ENCODE measurements at regions not wholly inside any gene's neighbourhood (a gene's known extent, or its start where the extent isn't known, plus 50 kb on each side); places are given as distances from the start of the nearest gene placed in this dataset.
"Not testable (repeated sequence)": the region's sequence is repeated elsewhere in the genome, so short reads cannot be mapped to it uniquely, and the experiment has no call there.

- H3K4me3 ChIP-seq; H3K36me3 ChIP-seq; H3K27ac ChIP-seq; H3K27me3 ChIP-seq; H3K4me1 ChIP-seq; DNase-seq (ENCODE audit: low spot score in 2 of 2); intact Hi-C loops (cut with DNase I): not testable (repeated sequence)
- H3K9me3 ChIP-seq: peaks cover 0 to 26% of the 10 kb centered on the region in 2 donors
Observed at GRCh38 chr21:10348150-10348549, 173.2 kb upstream of the TPTE start.

GRCh38 chr21:10354851-10355578 lies 166.4 kb upstream of the TPTE start:
- intact Hi-C loops (cut with DNase I); H3K27me3 ChIP-seq; DNase-seq (ENCODE audit: low spot score in 2 of 2); H3K4me1 ChIP-seq; H3K27ac ChIP-seq; H3K4me3 ChIP-seq; H3K36me3 ChIP-seq: not testable (repeated sequence)
- H3K9me3 ChIP-seq: peaks cover 5 to 40% of the 10 kb centered on the region in 2 donors

GRCh38 chr21:10359120-10359519 lies 162.3 kb upstream of the TPTE start:
- H3K27me3 ChIP-seq; DNase-seq (ENCODE audit: low spot score in 2 of 2); intact Hi-C loops (cut with DNase I): not testable (repeated sequence)

GRCh38 chr21:10359911-10360310 lies 161.5 kb upstream of the TPTE start:
- H3K9me3 ChIP-seq: peaks cover 0 to 21% of the 10 kb centered on the region in 2 donors
- intact Hi-C loops (cut with DNase I); H3K27me3 ChIP-seq; H3K4me3 ChIP-seq; H3K36me3 ChIP-seq; H3K4me1 ChIP-seq; H3K27ac ChIP-seq; DNase-seq (ENCODE audit: low spot score in 2 of 2): not testable (repeated sequence)

More at GRCh38 chr21:10359120-10359519, 162.3 kb upstream of the TPTE start:
- H3K4me3 ChIP-seq, H3K4me1 ChIP-seq, H3K36me3 ChIP-seq, H3K27ac ChIP-seq: not testable (repeated sequence)
- peaks cover 0 to 27% of the 10 kb centered on the region in 2 donors for H3K9me3 ChIP-seq

- H3K36me3 ChIP-seq; DNase-seq (ENCODE audit: low spot score in 2 of 2); H3K27ac ChIP-seq; H3K4me1 ChIP-seq; intact Hi-C loops (cut with DNase I); H3K4me3 ChIP-seq; H3K27me3 ChIP-seq: not testable (repeated sequence)
- H3K9me3 ChIP-seq: peaks cover 0 to 14% of the 10 kb centered on the region in 2 donors
Observed at GRCh38 chr21:10361214-10361736, 160.1 kb upstream of the TPTE start.

- not testable (repeated sequence) for DNase-seq (ENCODE audit: low spot score in 2 of 2)
Observed at GRCh38 chr21:10362816-10363215, 158.6 kb upstream of the TPTE start.

GRCh38 chr21:10363321-10363720 lies 158.1 kb upstream of the TPTE start:
- H3K27me3 ChIP-seq; H3K4me1 ChIP-seq; DNase-seq (ENCODE audit: low spot score in 2 of 2); H3K27ac ChIP-seq; H3K36me3 ChIP-seq; intact Hi-C loops (cut with DNase I); H3K4me3 ChIP-seq; H3K9me3 ChIP-seq: not testable (repeated sequence)

More at GRCh38 chr21:10362816-10363215, 158.6 kb upstream of the TPTE start:
- H3K4me1 ChIP-seq; H3K27me3 ChIP-seq; H3K36me3 ChIP-seq; H3K27ac ChIP-seq; intact Hi-C loops (cut with DNase I); H3K4me3 ChIP-seq; H3K9me3 ChIP-seq: not testable (repeated sequence)

- H3K27ac ChIP-seq; DNase-seq (ENCODE audit: low spot score in 2 of 2); intact Hi-C loops (cut with DNase I); H3K36me3 ChIP-seq; H3K9me3 ChIP-seq; H3K4me3 ChIP-seq; H3K27me3 ChIP-seq; H3K4me1 ChIP-seq: not testable (repeated sequence)
Observed at GRCh38 chr21:10366210-10366609, 155.2 kb upstream of the TPTE start.

GRCh38 chr21:10367586-10367985 lies 153.8 kb upstream of the TPTE start:
- H3K27me3 ChIP-seq; H3K9me3 ChIP-seq; H3K27ac ChIP-seq; H3K36me3 ChIP-seq; intact Hi-C loops (cut with DNase I); DNase-seq (ENCODE audit: low spot score in 2 of 2); H3K4me1 ChIP-seq; H3K4me3 ChIP-seq: not testable (repeated sequence)

GRCh38 chr21:10368323-10368798 lies 153.0 kb upstream of the TPTE start:
- H3K9me3 ChIP-seq; H3K27me3 ChIP-seq; DNase-seq (ENCODE audit: low spot score in 2 of 2); H3K27ac ChIP-seq; intact Hi-C loops (cut with DNase I); H3K36me3 ChIP-seq; H3K4me3 ChIP-seq; H3K4me1 ChIP-seq: not testable (repeated sequence)

- H3K36me3 ChIP-seq; DNase-seq (ENCODE audit: low spot score in 2 of 2); intact Hi-C loops (cut with DNase I); H3K27me3 ChIP-seq; H3K4me1 ChIP-seq; H3K4me3 ChIP-seq; H3K9me3 ChIP-seq; H3K27ac ChIP-seq: not testable (repeated sequence)
Observed at GRCh38 chr21:10369289-10369688, 152.1 kb upstream of the TPTE start.

GRCh38 chr21:10377758-10378157 lies 143.6 kb upstream of the TPTE start:
- DNase-seq (ENCODE audit: low spot score in 2 of 2); H3K36me3 ChIP-seq; H3K27ac ChIP-seq; H3K4me1 ChIP-seq; H3K27me3 ChIP-seq; intact Hi-C loops (cut with DNase I); H3K4me3 ChIP-seq: not testable (repeated sequence)
- H3K9me3 ChIP-seq: peaks cover 0 to 17% of the 10 kb centered on the region in 2 donors

- DNase-seq (ENCODE audit: low spot score in 2 of 2); intact Hi-C loops (cut with DNase I); H3K27ac ChIP-seq: not testable (repeated sequence)
Observed at GRCh38 chr21:10379816-10380215, 141.6 kb upstream of the TPTE start.

GRCh38 chr21:10381687-10382060 lies 139.7 kb upstream of the TPTE start:
- DNase-seq (ENCODE audit: low spot score in 2 of 2); intact Hi-C loops (cut with DNase I); H3K36me3 ChIP-seq; H3K27me3 ChIP-seq; H3K27ac ChIP-seq; H3K4me1 ChIP-seq; H3K4me3 ChIP-seq: not testable (repeated sequence)
- H3K9me3 ChIP-seq: peaks cover 0 to 45% of the 10 kb centered on the region in 2 donors

More at GRCh38 chr21:10379816-10380215, 141.6 kb upstream of the TPTE start:
- not testable (repeated sequence) for H3K4me3 ChIP-seq, H3K27me3 ChIP-seq, H3K4me1 ChIP-seq, H3K36me3 ChIP-seq
- H3K9me3 ChIP-seq: peaks cover 0 to 32% of the 10 kb centered on the region in 2 donors

All from ascending aorta (tissue), 2 donors.